ENCODE measurements at regions not wholly inside any gene's neighbourhood (a gene's known extent, or its start where the extent isn't known, plus 50 kb on each side); places are given as distances from the start of the nearest gene placed in this dataset.

GRCh38 chr3:135849827-135850226 lies 115.7 kb upstream of the PPP2R3A start:
- TF ChIP-seq CTCF (conservative IDR thresholded peaks at IDR 0.05 in 1 of 2, IDR thresholded peaks at IDR 0.05 in 1 of 2; ENCODE audit: extremely low read depth in 1 of 2, insufficient read depth in 1 of 2, low read depth in 1 of 2, low read length in 2 of 2) (no peak), EZH2 (IDR thresholded peaks at IDR 0.05; ENCODE audit: borderline replicate concordance, low read length) (no peak)

Data from mammary epithelial cell (primary cell).